ENCODE measurements at regions not wholly inside any gene's neighbourhood (a gene's known extent, or its start where the extent isn't known, plus 50 kb on each side); places are given as distances from the start of the nearest gene placed in this dataset.

GRCh38 chr1:238492271-238492670 lies 601.5 kb upstream of the ZP4 start:
- TF ChIP-seq CTCF (IDR thresholded peaks at IDR 0.05; ENCODE audit: insufficient read depth, low read depth, low read length) (no peak), EZH2 (IDR thresholded peaks at IDR 0.05; ENCODE audit: insufficient read depth, low read length) (no peak)

All from astrocyte (in vitro differentiated cells and primary cell).